CD14-positive monocyte (primary cell): ENCODE measurements at regions not wholly inside any gene's neighbourhood (a gene's known extent, or its start where the extent isn't known, plus 50 kb on each side); places are given as distances from the start of the nearest gene placed in this dataset.

Experiments
- DNase-seq, 3 donors: peaks; one replicate each; pipeline ENCODE4 v3.0.0-alpha.2; 2011 to 2022
- H2AFZ ChIP-seq: 2 replicates; pipeline ENCODE4 v1.6.0; 2012; ENCODE audit warnings: mild to moderate bottlenecking, low read depth, low read length, inconsistent platforms; ENCODE audit not compliant: insufficient read depth, poor library complexity, severe bottlenecking
- H3K27ac ChIP-seq, 2 donors: 1 replicate in 1 of 2; 2 replicates in 1 of 2; pipeline ENCODE4 v1.5.1; 2012 to 2013; ENCODE audit warnings: low read length in 2 of 2, control low read depth in 1 of 2, inconsistent platforms in 1 of 2, low read depth in 1 of 2, mild to moderate bottlenecking in 1 of 2
- H3K27me3 ChIP-seq, 2 donors: one replicate each; pipeline versions ENCODE4 v1.6.0 to v1.6.1; 2011 to 2013; ENCODE audit warnings: low read length in 2 of 2; ENCODE audit not compliant: control insufficient read depth in 2 of 2, insufficient read depth in 2 of 2
- H3K36me3 ChIP-seq, 2 donors: replicated peaks in 1 of 2; 1 replicate in 1 of 2; 2 replicates in 1 of 2; pipeline versions ENCODE4 v1.5.1 to v1.6.1; 2012 to 2013; ENCODE audit warnings: low read length in 2 of 2, control low read depth in 1 of 2, inconsistent platforms in 1 of 2, mild to moderate bottlenecking in 1 of 2; ENCODE audit not compliant: insufficient read depth in 2 of 2, control insufficient read depth in 1 of 2
- H3K4me1 ChIP-seq, 2 donors: 1 replicate in 1 of 2; 2 replicates in 1 of 2; pipeline versions ENCODE4 v1.5.1 to v1.6.1; 2012 to 2013; ENCODE audit warnings: low read length in 2 of 2, control low read depth in 1 of 2, inconsistent platforms in 1 of 2, mild to moderate bottlenecking in 1 of 2, moderate library complexity in 1 of 2; ENCODE audit not compliant: insufficient read depth in 2 of 2, control insufficient read depth in 1 of 2
- H3K4me2 ChIP-seq: replicated peaks from 2 replicates; pipeline ENCODE3; 2012; ENCODE audit warnings: low read length, moderate library complexity, mild to moderate bottlenecking; ENCODE audit not compliant: poor library complexity, severe bottlenecking; ENCODE audit errors: extremely low read depth
- H3K4me3 ChIP-seq, 3 experiments: fragments of 200-600 bp in 1 of 3; sonication (generic) in 1 of 3; replicated peaks in 1 of 3; 1 replicate in 2 of 3; 2 replicates in 1 of 3; pipeline ENCODE4 v1.5.1; 2011 to 2013; ENCODE audit warnings: low read length in 3 of 3, mild to moderate bottlenecking in 3 of 3, control low read depth in 2 of 3, low read depth in 2 of 3, inconsistent platforms in 1 of 3, moderate library complexity in 1 of 3
- H3K79me2 ChIP-seq: 2 replicates; pipeline ENCODE4 v1.6.0; 2012; ENCODE audit warnings: mild to moderate bottlenecking, control low read depth, inconsistent platforms, low read length, moderate library complexity; ENCODE audit not compliant: insufficient read depth
- H3K9ac ChIP-seq: 2 replicates; pipeline ENCODE4 v1.6.0; 2017; ENCODE audit warnings: low read length, mild to moderate bottlenecking; ENCODE audit not compliant: insufficient read depth, poor library complexity, severe bottlenecking
- H3K9me3 ChIP-seq, 2 donors: replicated peaks in 1 of 2; 1 replicate in 1 of 2; 2 replicates in 1 of 2; pipeline versions ENCODE4 v1.5.1 to v1.6.1; 2012 to 2013; ENCODE audit warnings: low read length in 2 of 2, control low read depth in 1 of 2; ENCODE audit not compliant: control insufficient read depth in 1 of 2, insufficient read depth in 1 of 2
- H4K20me1 ChIP-seq: 2 replicates; pipeline ENCODE4 v1.6.0; 2012; ENCODE audit warnings: mild to moderate bottlenecking, low read length, control low read depth, moderate library complexity; ENCODE audit not compliant: insufficient read depth
- H3K27ac Mint-ChIP-seq, 7 donors: one replicate each; pipeline ENCODE4 v1.8.0; 2020; ENCODE audit warnings: mild to moderate bottlenecking in 7 of 7, mixed read lengths in 7 of 7, moderate library complexity in 6 of 7, inconsistent platforms in 2 of 7
- H3K27me3 Mint-ChIP-seq, 3 donors: one replicate each; pipeline ENCODE4 v1.8.0; 2021 to 2022; ENCODE audit warnings: low read depth in 3 of 3, mild to moderate bottlenecking in 3 of 3, mixed read lengths in 3 of 3, moderate library complexity in 3 of 3, inconsistent platforms in 1 of 3
- H3K36me3 Mint-ChIP-seq, 2 donors: one replicate each; pipeline ENCODE4 v1.8.0; 2020; ENCODE audit warnings: mixed read lengths in 2 of 2, inconsistent platforms in 1 of 2, mild to moderate bottlenecking in 1 of 2
- H3K4me1 Mint-ChIP-seq: one replicate; pipeline ENCODE4 v1.8.0; 2020; ENCODE audit warnings: mild to moderate bottlenecking, mixed read lengths
- H3K4me3 Mint-ChIP-seq, 2 donors: one replicate each; pipeline ENCODE4 v1.8.0; 2020; ENCODE audit warnings: mild to moderate bottlenecking in 2 of 2, mixed read lengths in 2 of 2, moderate library complexity in 1 of 2
- H3K9me3 Mint-ChIP-seq, 7 donors: one replicate each; pipeline ENCODE4 v1.8.0; 2020 to 2022; ENCODE audit warnings: mixed read lengths in 7 of 7, mild to moderate bottlenecking in 6 of 7, moderate library complexity in 6 of 7, inconsistent platforms in 2 of 7
- CTCF ChIP-seq: fragments of 200-600 bp; IDR thresholded peaks from one replicate; pipeline ENCODE4 v1.8.0; 2022; ENCODE audit warnings: antibody characterized with exemption, mild to moderate bottlenecking
- WGBS: methylation state at CpG from one replicate; pipeline ENCODE4 v1.1.5; 2013; ENCODE audit warnings: missing lambda C conversion rate; ENCODE audit not compliant: insufficient coverage; 5-methylcytosine and 5-hydroxymethylcytosine counted together
- intact Hi-C, 2 donors: fragments of 100-400 bp; cut with micrococcal nuclease; formaldehyde crosslinking; loops; one replicate each; pipeline versions ENCODE4 v1.15.0 to v1.15.1; 2023

GRCh38 chr5:106876298-106876622 is 794.5 kb downstream of the EFNA5 start:
- TF ChIP-seq CTCF = no peak
- Mint-ChIP-seq H3K36me3 (no peaks in the 10 kb centered on the region), H3K9me3 (peaks cover 6 to 18% (median 13%) of the 10 kb centered on the region in 7 donors), H3K4me3 (no peak overlapping the region), H3K4me1 (peaks cover 11% of the 10 kb centered on the region), H3K27me3 (peaks cover 0 to 3% (median 3%) of the 10 kb centered on the region in 3 donors), H3K27ac (no peak overlapping the region)
- H3K27me3 ChIP-seq = no peaks in the 10 kb centered on the region
- H3K9me3 ChIP-seq = peaks cover 12 to 19% of the 10 kb centered on the region in 2 donors
- no peak overlapping the region for H3K4me3 ChIP-seq
- H3K4me2 ChIP-seq = no peak overlapping the region
- H3K9ac ChIP-seq = no peak overlapping the region
- no peak overlapping the region for H2AFZ ChIP-seq
- H4K20me1 ChIP-seq = no peaks in the 10 kb centered on the region
- H3K4me1 ChIP-seq = no peaks in the 10 kb centered on the region
- no peaks in the 10 kb centered on the region for H3K79me2 ChIP-seq
- no peaks in the 10 kb centered on the region for H3K36me3 ChIP-seq
- 98% methylated on average over 6 of the region's 6 CpGs for WGBS
- DNase-seq = no peak
- no peak overlapping the region for H3K27ac ChIP-seq
- intact Hi-C loops = no loop called here

GRCh38 chr5:106875591-106876297 is 795.0 kb downstream of the EFNA5 start:
- H3K4me1 ChIP-seq = no peaks in the 10 kb centered on the region
- H3K79me2 ChIP-seq = no peaks in the 10 kb centered on the region
- no peaks in the 10 kb centered on the region for H3K36me3 ChIP-seq
- H3K9ac ChIP-seq = no peak overlapping the region
- peaks cover 12 to 19% of the 10 kb centered on the region in 2 donors for H3K9me3 ChIP-seq
- peak in 1 of 3 donors; percentile 37 for DNase-seq
- no peaks in the 10 kb centered on the region for H3K36me3 Mint-ChIP-seq
- H3K27me3 ChIP-seq = no peaks in the 10 kb centered on the region
- no peak overlapping the region for H3K4me2 ChIP-seq
- TF ChIP-seq CTCF = peak; percentile 39
- no peak overlapping the region for H2AFZ ChIP-seq
- no peak overlapping the region for H3K4me3 Mint-ChIP-seq
- H3K27me3 Mint-ChIP-seq = peaks cover 0 to 3% (median 1%) of the 10 kb centered on the region in 3 donors
- no peak overlapping the region for H3K27ac ChIP-seq
- H3K27ac Mint-ChIP-seq = peak overlapping the region in 2 of 7 donors; percentile 10 to 30
- peaks cover 11% of the 10 kb centered on the region for H3K4me1 Mint-ChIP-seq
- H3K4me3 ChIP-seq = no peak overlapping the region
- no peaks in the 10 kb centered on the region for H4K20me1 ChIP-seq
- 86% methylated on average over 20 of the region's 21 CpGs for WGBS
- intact Hi-C loops = no loop called here
- H3K9me3 Mint-ChIP-seq = peaks cover 6 to 17% (median 12%) of the 10 kb centered on the region in 7 donors
